GDM1 (cell line): ENCODE measurements at regions not wholly inside any gene's neighbourhood (a gene's known extent, or its start where the extent isn't known, plus 50 kb on each side); places are given as distances from the start of the nearest gene placed in this dataset.
A peak's percentile ranks its signal among the peaks of the same experiment; 100 is the strongest.

ENCODE experiments used
- DNase-seq: peaks from one replicate; lab custom pipeline; 2025; lab: John Stamatoyannopoulos, UW

DNA sequence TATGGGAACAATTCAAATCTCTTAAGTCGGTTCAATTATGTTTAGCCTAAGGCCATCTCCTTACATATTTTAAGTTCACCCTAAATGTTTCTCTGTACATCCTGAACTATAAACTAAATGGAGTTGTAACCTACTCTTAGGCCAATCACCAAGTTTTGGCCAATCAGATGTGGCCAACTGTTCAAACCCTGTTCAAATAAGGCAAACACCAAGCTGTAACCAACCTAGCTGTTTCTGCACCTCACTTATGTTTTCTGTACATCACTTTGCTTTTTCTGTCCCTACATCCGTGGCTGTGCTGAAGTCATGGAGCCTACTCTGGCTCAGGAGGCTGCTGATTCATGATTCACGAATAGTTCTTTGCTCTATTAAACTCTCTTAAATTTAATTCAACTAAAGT, 165.3 kb downstream of the GASK1B start:
- no peak for DNase-seq

DNA sequence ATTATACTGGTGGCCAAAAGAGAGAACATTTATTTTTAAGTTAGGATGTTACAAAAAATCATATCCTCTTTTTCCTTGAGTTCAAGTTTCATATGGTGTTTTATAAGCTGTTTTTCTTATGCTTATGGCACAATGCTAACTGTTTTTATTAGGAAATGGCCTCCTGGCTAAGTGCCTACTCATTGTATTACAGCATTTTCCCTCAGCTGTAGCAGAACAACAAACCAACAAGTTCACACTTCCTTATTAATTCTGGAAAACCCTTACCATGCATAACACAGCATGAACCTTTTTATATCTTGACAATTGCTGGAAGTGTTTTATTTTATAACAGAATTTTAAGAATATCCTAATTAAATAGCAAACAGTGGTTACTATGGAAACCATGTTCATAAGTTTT, 165.8 kb downstream of the GASK1B start:
- DNase-seq: no peak

DNA sequence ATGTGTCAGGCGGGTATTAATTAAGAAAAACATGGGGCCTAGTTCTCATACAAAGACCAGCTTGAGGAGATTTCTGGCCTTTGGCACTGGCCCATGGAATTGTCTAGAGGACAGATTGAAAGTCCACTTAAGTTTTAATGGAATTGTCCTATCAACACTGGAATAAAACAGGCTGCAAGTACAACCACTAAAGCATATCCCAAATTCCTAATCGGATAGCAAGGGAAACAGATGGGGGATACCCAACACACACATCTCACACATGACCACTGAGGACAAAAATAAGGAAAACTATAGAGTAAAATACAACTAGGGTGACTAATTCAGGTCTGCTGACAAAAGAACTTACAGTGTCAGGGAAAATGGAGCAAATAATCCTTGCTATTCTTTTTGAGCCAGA, 167.8 kb downstream of the GASK1B start:
- DNase-seq: no peak

DNA sequence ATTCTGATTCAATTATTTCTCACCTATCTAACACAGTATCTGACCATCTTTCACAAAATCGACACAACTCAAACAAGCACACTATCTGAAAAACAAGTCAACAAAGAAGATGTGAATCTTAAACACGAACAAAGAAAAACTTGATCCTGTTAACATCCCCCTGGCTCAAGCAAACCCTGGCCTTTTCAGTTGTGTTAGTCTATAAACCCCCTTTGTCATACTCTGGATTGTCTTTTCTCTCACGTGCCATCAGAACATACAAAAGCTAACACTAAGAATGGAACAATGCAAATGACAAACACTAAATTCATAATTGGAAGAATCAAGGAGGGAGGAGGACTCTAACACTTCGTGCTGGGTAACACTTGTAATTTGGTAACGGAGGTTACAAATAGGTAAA, 168.7 kb downstream of the GASK1B start:
- DNase-seq: no peak

DNA sequence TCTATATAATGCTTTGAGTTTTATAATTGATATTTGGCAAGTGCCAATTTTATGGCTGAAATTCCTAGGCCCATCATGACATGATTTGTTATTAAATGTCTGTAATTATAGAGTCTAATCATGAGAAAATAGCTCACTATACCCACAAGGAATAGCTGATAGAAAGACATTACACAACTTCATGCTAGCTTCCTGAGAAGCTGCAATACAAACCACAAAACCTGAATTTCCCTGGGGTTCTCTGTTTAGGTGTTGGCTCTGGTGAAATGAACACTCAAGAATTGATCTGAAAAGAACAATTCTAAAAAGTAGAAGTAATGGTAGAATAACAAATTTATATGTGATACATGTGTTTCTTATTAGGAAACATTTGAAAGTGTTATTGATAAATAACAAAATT, 169.6 kb downstream of the GASK1B start:
- DNase-seq: no peak

DNA sequence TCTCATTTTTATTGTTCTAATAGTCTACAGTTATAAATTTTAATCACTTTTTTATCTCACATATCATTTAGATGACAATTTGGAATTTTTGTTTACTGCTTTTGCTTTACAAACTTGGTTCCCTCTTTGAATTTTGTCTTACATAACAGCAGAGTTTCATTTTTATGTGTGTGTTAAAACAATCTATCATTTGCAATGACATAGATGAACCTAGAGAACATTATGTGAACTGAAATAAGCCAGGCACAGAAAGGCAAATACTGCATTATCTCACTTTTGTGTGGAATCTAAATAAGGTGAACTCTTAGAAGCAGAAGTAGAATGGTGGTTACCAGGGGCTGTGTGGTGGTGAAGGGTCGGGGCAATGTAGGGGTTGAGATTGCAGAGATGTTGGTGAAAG, 170.7 kb downstream of the GASK1B start:
- DNase-seq: no peak

DNA sequence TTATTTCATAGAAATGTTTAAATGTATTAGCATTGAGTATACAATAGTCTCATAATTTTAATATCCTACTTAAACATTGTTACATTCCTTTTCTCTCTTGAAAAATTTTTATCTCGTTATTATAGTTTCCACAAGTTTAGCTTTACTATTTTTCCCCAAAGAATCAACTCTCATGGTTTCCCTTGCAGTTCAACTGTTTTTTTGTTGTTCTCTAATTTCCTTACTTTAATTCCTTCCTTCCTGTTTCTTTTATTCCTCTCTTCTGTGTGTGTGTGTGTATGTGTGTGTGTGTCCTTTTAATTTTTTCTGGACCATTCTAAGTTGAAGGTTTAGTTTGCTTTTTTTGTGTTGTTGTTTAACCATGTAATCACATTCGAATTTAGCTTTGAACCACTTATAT, 171.1 kb downstream of the GASK1B start:
- no peak for DNase-seq

DNA sequence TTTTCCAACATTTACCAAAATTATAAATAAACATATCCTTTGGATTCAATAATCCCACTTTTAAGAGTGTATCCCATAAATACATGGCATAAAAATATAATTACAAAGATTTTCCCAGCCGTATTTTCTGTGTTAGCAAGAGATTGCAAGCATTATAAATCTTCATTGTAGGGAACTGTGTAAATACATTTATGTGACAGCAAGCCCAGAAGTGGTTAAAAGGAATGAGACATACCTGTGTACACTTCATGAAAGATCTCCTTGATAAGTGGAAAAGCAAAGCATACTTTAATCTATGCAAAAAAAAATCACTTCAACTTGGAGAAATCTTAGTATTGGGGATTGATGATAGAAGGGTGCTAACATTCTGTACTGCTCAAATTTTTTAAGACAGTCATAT, 173.1 kb downstream of the GASK1B start:
- DNase-seq: no peak

DNA sequence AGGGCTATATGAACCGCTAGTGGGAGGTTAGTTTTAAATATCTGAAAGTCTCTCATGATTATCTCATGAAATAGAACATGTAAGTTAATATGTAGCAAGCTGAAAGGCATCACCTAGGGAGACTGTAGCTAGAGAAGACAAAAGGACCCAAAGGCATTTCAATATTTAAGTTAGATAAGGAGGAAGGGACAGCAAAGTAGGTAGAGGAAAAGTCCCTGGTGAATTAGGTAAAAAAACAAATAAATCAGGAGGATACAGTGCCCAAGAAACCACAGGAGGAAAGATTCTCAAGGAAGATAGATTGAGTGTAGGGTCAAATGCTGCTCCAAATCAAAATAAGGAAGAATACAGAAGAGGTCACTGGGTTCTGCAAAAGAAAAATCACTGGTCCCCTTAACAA, 175.5 kb downstream of the GASK1B start:
- no peak for DNase-seq

DNA sequence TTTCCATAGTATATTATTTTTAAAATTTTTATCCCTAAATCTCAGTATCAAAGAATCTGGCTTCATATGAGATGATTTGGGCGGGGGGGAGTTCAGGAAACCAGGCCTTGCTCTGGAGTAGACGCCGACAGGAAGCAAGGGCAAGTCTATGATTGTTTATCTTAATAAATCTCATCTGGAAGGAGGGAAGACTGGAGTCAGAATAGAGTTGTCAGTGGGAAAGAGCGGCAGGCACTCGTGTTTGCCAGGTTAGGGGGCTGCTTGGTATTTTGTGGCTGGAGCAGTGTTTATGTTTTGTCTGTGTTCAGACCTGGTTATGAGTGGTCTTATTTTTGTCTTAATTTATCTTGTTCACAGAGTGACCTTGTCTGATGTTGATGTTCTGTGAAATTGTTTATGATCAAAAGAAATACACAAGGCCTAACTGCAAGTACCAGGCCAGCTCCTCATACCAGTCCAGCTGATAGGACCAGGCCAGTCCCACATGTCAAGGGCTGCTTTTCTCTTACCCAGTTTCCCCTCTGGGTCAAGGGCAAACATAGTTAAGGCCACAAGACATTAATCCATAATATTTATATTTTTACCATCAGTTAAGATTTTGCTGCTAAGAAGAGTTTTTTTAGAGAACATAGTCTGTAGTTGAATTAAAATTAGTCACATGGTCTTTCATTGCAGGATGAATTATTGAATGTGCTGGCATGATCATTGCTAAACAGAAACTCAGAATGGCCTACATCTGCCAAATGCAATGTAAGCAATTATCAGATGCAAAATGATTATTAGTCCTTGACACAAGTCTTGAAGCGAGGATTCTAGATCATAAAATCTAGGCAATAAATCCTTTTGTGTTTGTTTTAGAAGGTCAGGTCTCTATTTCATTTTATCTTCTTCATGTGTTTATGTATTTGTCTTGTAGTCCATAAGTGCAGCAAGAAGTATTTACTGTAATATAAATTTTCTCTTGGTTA, 176.5 kb downstream of the GASK1B start:
- DNase-seq: no peak

DNA sequence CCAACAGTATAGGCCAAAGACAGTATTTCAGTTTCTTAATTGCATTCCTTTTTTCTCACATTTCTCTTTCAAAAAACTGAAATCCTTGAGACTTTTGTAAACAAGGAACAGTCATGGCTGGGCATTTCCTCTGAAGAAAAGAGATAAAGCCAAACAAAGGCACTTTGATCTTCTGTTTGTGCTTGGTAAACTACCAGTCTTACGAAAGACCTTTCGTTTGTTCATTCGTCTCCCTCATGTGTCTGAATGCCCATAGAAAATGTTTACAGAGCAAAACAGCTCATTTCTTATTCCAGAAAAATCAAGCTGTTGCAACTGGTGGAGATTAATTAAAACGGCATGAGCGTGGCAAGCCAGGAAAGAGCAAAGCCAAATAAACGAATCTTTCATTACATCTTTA, 178.0 kb downstream of the GASK1B start:
- no peak for DNase-seq

DNA sequence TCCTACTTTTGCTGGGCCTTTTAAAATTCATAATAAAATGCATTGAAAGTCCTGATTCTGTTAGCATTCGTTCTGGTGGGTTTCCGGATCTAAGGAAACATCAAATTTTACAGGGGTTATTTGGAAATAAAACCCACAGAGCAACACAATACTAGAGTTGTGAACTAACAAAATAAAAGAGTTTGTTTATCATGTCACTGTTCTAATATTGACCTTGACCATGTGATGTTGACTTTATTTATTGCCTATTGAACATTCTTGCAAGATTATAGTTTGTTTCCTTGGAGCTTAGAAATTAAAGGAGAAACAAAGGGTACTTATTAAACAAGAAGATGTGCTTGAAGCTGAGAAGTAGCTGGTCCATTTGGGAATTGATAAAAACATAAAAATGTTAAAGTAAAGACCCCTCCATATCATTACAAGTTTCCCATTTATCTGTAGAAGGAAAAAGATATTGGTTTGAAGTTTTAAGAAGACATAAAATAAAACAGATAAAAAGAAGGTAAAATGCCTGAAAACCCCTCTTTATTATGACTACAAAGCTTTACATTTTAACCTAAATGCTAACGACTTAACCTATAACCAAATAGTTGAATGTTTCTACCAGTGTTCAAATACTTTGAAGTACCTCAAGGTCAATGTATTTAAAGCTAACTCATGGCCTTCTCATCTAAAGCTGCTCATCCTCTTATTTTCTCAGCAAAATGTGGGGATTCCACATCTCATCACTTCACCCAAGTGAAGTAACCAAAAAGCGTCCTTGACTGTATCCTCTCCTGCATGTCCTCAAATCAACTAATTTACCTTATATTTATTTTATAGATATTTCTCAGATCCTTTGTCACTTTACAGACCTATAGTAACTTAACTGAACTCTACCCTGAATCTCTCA, 179.6 kb downstream of the GASK1B start:
- DNase-seq: no peak

DNA sequence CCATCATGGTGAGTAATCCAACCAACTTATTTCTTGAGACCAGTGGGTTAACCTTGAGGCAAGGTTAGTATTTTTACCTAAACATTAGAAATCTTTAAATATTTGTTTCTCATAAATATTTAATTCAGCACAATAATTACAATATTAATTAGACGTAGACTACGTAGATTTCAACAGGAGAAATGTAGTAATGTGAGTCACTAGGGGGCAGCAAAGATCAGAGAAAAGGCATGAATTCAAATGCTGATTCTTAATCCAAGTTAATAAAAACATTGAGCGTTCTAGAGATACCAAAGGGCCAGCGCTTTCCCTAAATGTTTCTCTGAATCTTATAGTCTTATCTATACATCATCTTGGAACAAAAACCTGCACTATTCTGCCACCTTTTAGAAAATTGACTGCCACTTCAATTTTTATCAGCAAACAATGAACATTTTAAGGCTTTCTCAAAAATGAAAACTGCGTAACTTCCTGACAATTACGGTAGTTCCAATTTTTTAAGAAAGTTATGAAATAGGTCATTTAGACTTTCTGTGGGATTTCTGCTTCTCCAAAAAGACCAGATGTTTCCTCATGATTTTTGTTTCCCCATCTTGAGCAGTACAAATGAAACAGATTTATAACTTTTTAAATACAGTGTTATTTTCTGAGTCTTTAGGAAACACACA, 180.7 kb downstream of the GASK1B start:
- DNase-seq: peak; percentile 30

DNA sequence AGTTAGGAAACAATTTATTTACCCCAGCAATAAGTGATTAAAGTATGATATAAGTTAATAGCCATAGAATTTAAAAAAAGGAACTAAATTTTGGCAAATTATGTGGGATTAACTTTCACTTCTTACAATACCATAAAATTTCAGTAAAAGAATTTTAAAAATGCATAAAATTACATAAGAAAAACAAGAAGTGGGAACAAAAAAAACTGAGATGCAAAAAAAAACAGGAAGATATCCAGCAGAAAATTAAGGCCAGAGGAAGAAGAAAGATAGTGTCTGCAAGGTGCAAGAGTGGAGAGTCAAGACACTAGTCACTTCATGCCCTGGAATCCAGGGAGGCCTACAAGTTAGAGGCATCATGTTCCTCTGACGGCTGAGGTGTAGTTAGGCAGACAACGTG, 184.2 kb downstream of the GASK1B start:
- no peak for DNase-seq

DNA sequence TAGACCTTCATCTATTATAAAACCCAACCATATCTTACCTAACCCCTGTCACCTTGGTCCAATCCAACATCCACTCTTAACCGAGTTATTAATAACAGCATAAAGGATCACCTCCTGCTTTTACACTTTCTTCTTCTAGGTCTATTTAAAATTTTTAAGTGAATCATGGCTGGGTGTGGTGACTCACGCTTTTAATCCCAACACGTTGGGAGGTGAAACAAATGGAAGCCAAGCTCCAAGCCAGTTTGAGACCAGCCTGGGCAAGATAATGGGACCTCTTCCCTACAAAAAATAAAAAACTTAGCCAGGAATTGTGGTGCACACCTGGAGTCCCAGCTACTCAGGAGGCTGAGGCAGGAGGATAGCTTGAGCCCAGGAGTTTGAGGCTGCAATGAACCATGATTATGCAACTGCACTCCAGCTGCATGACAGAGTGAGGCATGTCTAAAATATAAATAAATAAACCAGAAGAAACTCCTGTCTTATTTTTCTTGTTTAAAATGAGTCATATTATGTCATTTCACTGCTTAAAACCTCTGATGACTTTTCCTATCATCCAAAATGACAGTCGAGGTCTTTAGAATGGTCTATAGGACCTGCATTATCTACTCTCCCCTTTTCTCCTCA, 188.4 kb downstream of the GASK1B start:
- DNase-seq: no peak

DNA sequence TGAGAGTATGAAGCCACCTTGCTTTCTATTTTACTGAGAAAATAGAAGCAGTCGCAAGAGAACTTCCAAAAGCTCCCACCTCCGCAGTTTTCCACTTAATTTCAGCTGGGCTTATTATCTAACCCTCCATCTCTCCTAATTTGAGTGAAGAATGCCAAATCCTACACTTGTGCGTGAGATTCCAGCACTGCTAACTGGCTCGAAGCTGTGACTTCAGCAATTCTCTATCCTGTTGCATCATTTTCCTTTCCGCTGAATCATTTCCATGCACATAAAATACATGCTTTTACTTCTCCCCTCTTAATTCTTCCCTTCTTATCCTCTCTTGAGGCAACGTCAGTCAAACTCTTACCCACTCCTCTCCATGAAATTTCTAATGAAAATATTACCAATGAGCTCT, 189.5 kb downstream of the GASK1B start:
- DNase-seq: no peak

DNA sequence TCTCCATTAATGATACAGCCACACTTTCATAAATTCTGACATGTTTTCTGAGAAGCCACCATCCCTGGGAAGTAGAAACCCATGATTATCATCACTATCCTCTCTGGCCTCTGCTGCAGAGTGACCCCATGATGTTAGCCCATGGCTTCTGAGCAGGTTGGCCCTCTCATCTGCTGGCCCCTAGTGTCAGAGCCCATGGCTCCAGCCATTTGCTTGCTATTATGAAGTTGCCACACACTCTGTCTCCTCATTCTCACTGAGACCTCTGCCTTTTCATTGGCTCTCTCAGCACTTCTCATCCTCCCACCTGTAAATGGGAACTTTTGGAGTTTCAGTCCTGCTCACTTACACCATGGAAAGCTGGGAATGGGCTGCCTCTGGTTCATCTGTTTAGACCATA, 192.7 kb downstream of the GASK1B start:
- no peak for DNase-seq

DNA sequence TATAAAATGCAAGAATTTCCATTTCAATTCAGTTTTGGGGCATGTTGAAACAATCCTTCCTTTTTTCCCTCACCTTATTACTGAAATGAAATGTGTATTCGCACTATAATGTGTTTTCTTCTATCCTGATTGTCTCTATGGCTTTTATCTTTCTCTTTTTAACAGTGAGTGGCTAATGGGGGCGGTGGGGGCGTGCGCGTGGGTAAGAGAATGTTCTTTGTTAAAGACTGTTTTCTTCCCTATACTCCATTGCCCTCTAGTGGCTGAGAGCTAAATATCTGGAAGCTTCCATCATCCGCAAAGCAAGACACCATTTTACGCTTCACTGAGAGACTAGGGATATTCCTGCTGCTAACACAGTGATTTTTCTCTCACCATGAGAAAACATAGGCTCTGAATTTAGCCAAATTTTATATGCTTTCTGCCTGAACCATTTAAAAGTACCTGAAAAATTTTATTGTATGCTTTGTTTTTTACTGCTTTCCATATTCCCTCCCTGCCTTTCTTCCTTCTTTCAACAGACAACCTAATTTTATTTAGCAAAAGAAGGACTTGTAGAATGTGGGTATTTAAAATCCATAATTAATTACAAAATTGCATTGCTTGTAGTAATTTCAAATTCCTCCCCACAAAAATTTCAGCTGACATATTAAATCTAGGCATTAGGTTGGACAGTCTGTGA, 194.0 kb downstream of the GASK1B start:
- peak; percentile 24 for DNase-seq

DNA sequence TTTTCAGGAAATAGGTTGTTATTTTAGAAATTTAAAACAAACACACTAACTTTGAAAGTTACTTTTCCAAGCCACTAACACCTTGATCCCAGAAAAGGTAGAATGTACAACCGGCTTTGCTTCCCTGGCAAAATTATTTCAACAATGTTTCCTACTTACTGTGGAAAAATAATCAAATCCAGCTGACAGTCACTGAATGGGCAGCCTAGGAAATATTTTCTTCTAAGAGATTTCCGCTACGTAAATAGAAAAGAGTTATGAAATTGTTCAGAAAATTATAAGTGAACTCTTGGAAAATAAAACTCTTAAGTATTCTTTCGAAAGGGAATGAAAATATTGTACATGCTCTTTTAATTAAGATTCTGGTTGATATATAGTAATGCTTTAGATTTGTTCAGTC, 195.7 kb downstream of the GASK1B start:
- no peak for DNase-seq

DNA sequence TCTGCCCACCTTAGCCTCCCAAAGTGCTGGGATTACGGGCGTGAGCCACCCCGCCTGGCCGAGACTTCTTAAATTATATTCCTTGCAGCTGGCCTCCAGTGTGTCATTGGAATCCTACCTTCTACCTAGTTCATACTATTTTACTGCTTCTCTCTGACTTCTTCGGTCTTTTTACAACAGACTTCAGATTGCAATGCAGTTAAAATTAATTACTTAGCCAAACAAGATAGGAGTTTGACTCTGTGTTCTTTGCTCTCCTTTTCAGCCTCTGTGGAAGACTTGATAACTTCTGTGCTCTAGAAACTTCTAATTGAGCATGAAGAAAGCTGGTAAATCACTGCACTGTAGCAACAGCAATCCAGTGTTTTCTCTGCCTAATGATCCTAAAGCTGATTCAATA, 199.5 kb downstream of the GASK1B start:
- DNase-seq: no peak

DNA sequence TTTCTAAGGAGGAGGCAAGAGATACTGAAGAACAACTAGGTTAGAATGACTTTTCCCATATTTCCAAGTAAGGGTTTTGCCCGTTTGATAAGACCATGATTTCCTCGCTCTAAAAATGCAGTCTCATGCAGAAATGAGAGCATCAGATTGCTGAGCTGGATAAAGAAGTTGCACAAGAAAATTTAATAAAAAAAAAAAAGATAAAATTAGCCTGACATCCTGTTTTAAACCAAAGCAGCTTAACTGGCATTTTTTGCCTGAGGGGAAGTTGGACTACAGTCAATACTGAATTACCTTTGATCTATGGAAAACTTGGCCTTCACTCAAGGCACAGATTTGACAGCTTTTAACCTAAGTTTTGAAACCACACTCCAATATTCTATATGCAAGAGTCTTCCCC, 208.4 kb downstream of the GASK1B start:
- DNase-seq: no peak
